Neural cell (in vitro differentiated cells): ENCODE measurements at regions not wholly inside any gene's neighbourhood (a gene's known extent, or its start where the extent isn't known, plus 50 kb on each side); places are given as distances from the start of the nearest gene placed in this dataset.

ENCODE experiments used
- H2AFZ ChIP-seq: fragments of 200-600, 300-800 bp; sonication (generic), shearing (Covaris generic); 2 replicates; pipeline ENCODE4 v1.6.0; 2014; ENCODE audit warnings: low read depth, mild to moderate bottlenecking, antibody characterized with exemption, low read length, moderate library complexity
- H3F3A ChIP-seq: fragments of 200-600 bp; shearing (Covaris generic); 2 replicates; pipeline ENCODE4 v1.6.1; 2016; ENCODE audit warnings: mild to moderate bottlenecking, moderate library complexity, mixed read lengths, antibody characterized with exemption, low read length; ENCODE audit not compliant: insufficient read depth, poor library complexity, severe bottlenecking
- H3K27ac ChIP-seq: fragments of 200-600, 300-800 bp; sonication (generic), shearing (Covaris generic); 2 replicates; pipeline ENCODE4 v1.5.1; 2014; ENCODE audit warnings: mild to moderate bottlenecking, low read length, moderate library complexity
- H3K27me3 ChIP-seq: fragments of 300-800, 200-600 bp; sonication (generic), shearing (Covaris generic); 2 replicates; pipeline ENCODE4 v1.6.0; 2014; ENCODE audit warnings: mild to moderate bottlenecking, low read depth, low read length, moderate library complexity; ENCODE audit not compliant: insufficient read depth
- H3K36me3 ChIP-seq: fragments of 300-800, 200-600 bp; sonication (generic), shearing (Covaris generic); 2 replicates; pipeline ENCODE4 v1.5.1; 2014; ENCODE audit warnings: mild to moderate bottlenecking, antibody characterized with exemption, low read length, moderate library complexity; ENCODE audit not compliant: insufficient read depth
- H3K4me2 ChIP-seq: fragments of 300-800, 200-600 bp; sonication (generic), shearing (Covaris generic); 2 replicates; pipeline ENCODE4 v1.6.0; 2014; ENCODE audit warnings: mild to moderate bottlenecking, low read length
- H3K4me3 ChIP-seq: fragments of 300-800, 200-600 bp; sonication (generic), shearing (Covaris generic); 2 replicates; pipeline ENCODE4 v1.5.1; 2014; ENCODE audit warnings: mild to moderate bottlenecking, low read length, moderate library complexity
- H3K79me2 ChIP-seq: fragments of 200-600 bp; shearing (Covaris generic); replicated peaks from 2 replicates; pipeline ENCODE4 v1.6.0; 2014; ENCODE audit warnings: mild to moderate bottlenecking, low read length, moderate library complexity; ENCODE audit not compliant: insufficient read depth
- H3K9ac ChIP-seq: fragments of 300-800, 200-600 bp; sonication (generic), shearing (Covaris generic); 2 replicates; pipeline ENCODE4 v1.6.1; 2016; ENCODE audit warnings: mild to moderate bottlenecking, low read length, mixed read lengths
- H3K9me2 ChIP-seq: fragments of 200-600 bp; shearing (Covaris generic); 2 replicates; pipeline ENCODE4 v1.6.1; 2016; ENCODE audit warnings: mild to moderate bottlenecking, low read length, mixed read lengths; ENCODE audit not compliant: insufficient read depth
- H3K9me3 ChIP-seq: fragments of 200-600, 300-800 bp; sonication (generic), shearing (Covaris generic); 2 replicates; pipeline ENCODE4 v1.6.1; 2016; ENCODE audit warnings: mild to moderate bottlenecking, mixed run types, low read length, moderate library complexity, mixed read lengths
- H4K20me1 ChIP-seq: fragments of 200-600 bp; shearing (Covaris generic); 2 replicates; pipeline ENCODE4 v1.6.1; 2016; ENCODE audit warnings: mild to moderate bottlenecking, mixed run types; ENCODE audit not compliant: insufficient read depth
- EP300 ChIP-seq: fragments of 450-650 bp; conservative IDR thresholded peaks from 2 replicates; pipeline ENCODE4 v1.6.1; 2014; ENCODE audit warnings: antibody characterized with exemption, mild to moderate bottlenecking, moderate library complexity; ENCODE audit not compliant: poor library complexity, severe bottlenecking
- EZH2 ChIP-seq: fragments of 200-600, 300-800 bp; shearing (Covaris generic), sonication (generic); IDR thresholded peaks from 2 replicates; pipeline ENCODE4 v1.6.1; 2014; ENCODE audit warnings: antibody characterized with exemption, low read length, borderline replicate concordance, mild to moderate bottlenecking; ENCODE audit not compliant: insufficient read depth, poor library complexity, severe bottlenecking
- MXI1 ChIP-seq: fragments of 450-650 bp; conservative IDR thresholded peaks from 2 replicates; pipeline ENCODE4 v1.6.1; 2014; ENCODE audit warnings: antibody characterized with exemption, mild to moderate bottlenecking; ENCODE audit not compliant: poor library complexity, severe bottlenecking
- POLR2AphosphoS5 ChIP-seq: IDR thresholded peaks from 2 replicates; pipeline ENCODE4 v1.6.1; 2012
- RAD21 ChIP-seq: fragments of 450-650 bp; conservative IDR thresholded peaks from 2 replicates; pipeline ENCODE4 v1.6.1; 2014; ENCODE audit warnings: antibody characterized with exemption, mild to moderate bottlenecking, moderate library complexity
- SMC3 ChIP-seq: fragments of 450-650 bp; conservative IDR thresholded peaks from 2 replicates; pipeline ENCODE4 v1.6.1; 2014; ENCODE audit warnings: antibody characterized with exemption, mild to moderate bottlenecking, moderate library complexity; ENCODE audit not compliant: poor library complexity
- TF ChIP-seq, protein P1 (sequence below): fragments of 450-650 bp; IDR thresholded peaks from 2 replicates; pipeline ENCODE4 v1.5.1; 2014; ENCODE audit warnings: antibody characterized with exemption, mild to moderate bottlenecking, moderate library complexity; ENCODE audit not compliant: poor library complexity, severe bottlenecking
- TF ChIP-seq, protein P2 (sequence below): IDR thresholded peaks from 2 replicates; pipeline ENCODE4 v1.6.1; 2012; ENCODE audit warnings: borderline replicate concordance

DNA sequence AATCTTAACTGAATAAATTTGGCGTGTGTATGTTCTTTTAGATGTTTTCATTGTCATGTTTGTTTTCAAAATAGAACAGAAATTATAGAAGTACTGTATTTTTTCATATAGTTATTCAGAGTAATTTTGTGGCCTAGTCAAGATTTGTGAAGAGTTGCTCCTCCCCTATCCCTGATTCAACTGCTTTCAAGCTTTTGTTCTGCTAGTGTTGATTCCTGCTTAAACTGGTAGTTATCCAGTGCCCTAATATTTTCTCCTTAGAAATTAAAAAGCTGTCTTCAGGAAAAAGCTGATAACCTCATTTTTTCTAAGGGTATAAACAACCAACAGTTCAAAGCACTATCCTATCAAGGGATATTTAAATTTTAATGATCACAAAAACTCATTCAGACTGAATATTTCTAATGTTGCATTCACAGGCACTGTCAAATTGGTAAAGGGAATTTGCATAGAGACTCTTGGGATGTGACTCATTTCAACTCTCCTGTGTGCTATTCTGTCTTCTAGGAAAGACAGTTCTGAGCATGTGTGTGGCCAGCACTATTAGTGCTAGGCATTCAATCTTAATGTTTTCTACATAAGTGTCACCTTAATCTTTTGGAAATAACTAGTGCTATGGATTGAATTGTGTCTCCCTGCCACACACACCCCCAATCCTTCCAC lies 1776.0 kb downstream of the LRRC4C start:
- Histone ChIP-seq H3K9me3 (no peaks in the 10 kb centered on the region), H2AFZ (no peak overlapping the region), H3K9ac (no peak overlapping the region), H3K79me2 (no peaks in the 10 kb centered on the region), H4K20me1 (no peaks in the 10 kb centered on the region), H3K4me3 (no peak overlapping the region), H3K27ac (no peak overlapping the region), H3K9me2 (no peaks in the 10 kb centered on the region), H3K36me3 (no peaks in the 10 kb centered on the region), H3K4me2 (no peak overlapping the region), H3F3A (no peaks in the 10 kb centered on the region), H3K27me3 (no peaks in the 10 kb centered on the region)
- TF ChIP-seq EZH2 (no peak), SMC3 (no peak), POLR2AphosphoS5 (no peak), RAD21 (no peak)
- TF ChIP-seq, protein P1, sequence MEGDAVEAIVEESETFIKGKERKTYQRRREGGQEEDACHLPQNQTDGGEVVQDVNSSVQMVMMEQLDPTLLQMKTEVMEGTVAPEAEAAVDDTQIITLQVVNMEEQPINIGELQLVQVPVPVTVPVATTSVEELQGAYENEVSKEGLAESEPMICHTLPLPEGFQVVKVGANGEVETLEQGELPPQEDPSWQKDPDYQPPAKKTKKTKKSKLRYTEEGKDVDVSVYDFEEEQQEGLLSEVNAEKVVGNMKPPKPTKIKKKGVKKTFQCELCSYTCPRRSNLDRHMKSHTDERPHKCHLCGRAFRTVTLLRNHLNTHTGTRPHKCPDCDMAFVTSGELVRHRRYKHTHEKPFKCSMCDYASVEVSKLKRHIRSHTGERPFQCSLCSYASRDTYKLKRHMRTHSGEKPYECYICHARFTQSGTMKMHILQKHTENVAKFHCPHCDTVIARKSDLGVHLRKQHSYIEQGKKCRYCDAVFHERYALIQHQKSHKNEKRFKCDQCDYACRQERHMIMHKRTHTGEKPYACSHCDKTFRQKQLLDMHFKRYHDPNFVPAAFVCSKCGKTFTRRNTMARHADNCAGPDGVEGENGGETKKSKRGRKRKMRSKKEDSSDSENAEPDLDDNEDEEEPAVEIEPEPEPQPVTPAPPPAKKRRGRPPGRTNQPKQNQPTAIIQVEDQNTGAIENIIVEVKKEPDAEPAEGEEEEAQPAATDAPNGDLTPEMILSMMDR, result no peak

DNA sequence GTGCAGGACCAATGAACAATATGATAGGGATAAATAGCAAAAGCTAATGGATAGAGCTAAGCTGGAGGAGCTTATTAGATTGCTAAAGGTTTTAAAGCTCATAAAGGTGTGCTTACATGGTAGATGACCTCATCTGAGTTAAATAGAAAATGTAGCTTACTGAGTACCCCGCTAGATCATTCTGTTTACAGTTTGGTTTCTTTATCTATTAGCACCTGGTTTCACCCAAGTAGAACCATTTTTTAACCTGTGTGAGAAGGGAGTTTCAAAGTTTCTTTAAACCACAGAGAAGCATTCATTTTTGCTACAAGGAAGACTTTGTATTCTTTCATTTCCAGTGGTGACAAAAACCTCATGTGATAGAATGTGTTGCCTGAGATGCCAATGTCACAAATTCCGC lies 1778.0 kb downstream of the LRRC4C start:
- H3K79me2 ChIP-seq, result no peaks in the 10 kb centered on the region
- no peak overlapping the region for H3K27ac ChIP-seq
- no peaks in the 10 kb centered on the region for H4K20me1 ChIP-seq
- no peak overlapping the region for H3K4me2 ChIP-seq
- H3K9me3 ChIP-seq, result no peaks in the 10 kb centered on the region
- TF ChIP-seq, protein P2, sequence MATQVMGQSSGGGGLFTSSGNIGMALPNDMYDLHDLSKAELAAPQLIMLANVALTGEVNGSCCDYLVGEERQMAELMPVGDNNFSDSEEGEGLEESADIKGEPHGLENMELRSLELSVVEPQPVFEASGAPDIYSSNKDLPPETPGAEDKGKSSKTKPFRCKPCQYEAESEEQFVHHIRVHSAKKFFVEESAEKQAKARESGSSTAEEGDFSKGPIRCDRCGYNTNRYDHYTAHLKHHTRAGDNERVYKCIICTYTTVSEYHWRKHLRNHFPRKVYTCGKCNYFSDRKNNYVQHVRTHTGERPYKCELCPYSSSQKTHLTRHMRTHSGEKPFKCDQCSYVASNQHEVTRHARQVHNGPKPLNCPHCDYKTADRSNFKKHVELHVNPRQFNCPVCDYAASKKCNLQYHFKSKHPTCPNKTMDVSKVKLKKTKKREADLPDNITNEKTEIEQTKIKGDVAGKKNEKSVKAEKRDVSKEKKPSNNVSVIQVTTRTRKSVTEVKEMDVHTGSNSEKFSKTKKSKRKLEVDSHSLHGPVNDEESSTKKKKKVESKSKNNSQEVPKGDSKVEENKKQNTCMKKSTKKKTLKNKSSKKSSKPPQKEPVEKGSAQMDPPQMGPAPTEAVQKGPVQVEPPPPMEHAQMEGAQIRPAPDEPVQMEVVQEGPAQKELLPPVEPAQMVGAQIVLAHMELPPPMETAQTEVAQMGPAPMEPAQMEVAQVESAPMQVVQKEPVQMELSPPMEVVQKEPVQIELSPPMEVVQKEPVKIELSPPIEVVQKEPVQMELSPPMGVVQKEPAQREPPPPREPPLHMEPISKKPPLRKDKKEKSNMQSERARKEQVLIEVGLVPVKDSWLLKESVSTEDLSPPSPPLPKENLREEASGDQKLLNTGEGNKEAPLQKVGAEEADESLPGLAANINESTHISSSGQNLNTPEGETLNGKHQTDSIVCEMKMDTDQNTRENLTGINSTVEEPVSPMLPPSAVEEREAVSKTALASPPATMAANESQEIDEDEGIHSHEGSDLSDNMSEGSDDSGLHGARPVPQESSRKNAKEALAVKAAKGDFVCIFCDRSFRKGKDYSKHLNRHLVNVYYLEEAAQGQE, result no peak
- TF ChIP-seq MXI1 (no peak), RAD21 (no peak), POLR2AphosphoS5 (no peak), SMC3 (no peak), EZH2 (no peak), EP300 (no peak)
- TF ChIP-seq, protein P1, result no peak
- H3K9ac ChIP-seq, result no peak overlapping the region
- no peak overlapping the region for H2AFZ ChIP-seq
- H3F3A ChIP-seq, result no peaks in the 10 kb centered on the region
- no peaks in the 10 kb centered on the region for H3K27me3 ChIP-seq
- H3K36me3 ChIP-seq, result no peaks in the 10 kb centered on the region
- H3K9me2 ChIP-seq, result no peaks in the 10 kb centered on the region
- H3K4me3 ChIP-seq, result no peak overlapping the region
